ENCODE measurements at regions not wholly inside any gene's neighbourhood (a gene's known extent, or its start where the extent isn't known, plus 50 kb on each side); places are given as distances from the start of the nearest gene placed in this dataset.
"Not testable (repeated sequence)": the region's sequence is repeated elsewhere in the genome, so short reads cannot be mapped to it uniquely, and the experiment has no call there.

GRCh38 chr13:81020010-81020409, 679.1 kb upstream of the SPRY2 start:
- Histone ChIP-seq H3K36me3 (ENCODE audit: low read depth) (no peaks in the 10 kb centered on the region), H3K4me3 (no peak overlapping the region), H3K9me3 (peaks cover 4% of the 10 kb centered on the region), H3K4me1 (ENCODE audit: low read depth) (no peaks in the 10 kb centered on the region)
- DNase-seq (no peak), ATAC-seq (no peak)
- no peak for TF ChIP-seq CTCF (IDR thresholded peaks at IDR 0.05)
- intact Hi-C loops (cut with DNase I, micrococcal nuclease) = no loop called here

GRCh38 chr13:81018936-81019335, 678.0 kb upstream of the SPRY2 start:
- intact Hi-C loops (cut with DNase I, micrococcal nuclease) = no loop called here

GRCh38 chr13:81017513-81018152, 676.7 kb upstream of the SPRY2 start:
- ATAC-seq (no peak), DNase-seq (no peak)
- no peaks in the 10 kb centered on the region for H3K36me3 ChIP-seq (ENCODE audit: low read depth)
- H3K4me1 ChIP-seq (ENCODE audit: low read depth) = no peaks in the 10 kb centered on the region
- H3K9me3 ChIP-seq = peaks cover 2% of the 10 kb centered on the region
- TF ChIP-seq CTCF (IDR thresholded peaks at IDR 0.05) = no peak
- no peak overlapping the region for H3K4me3 ChIP-seq
- intact Hi-C loops (cut with DNase I, micrococcal nuclease) = no loop called here

More at GRCh38 chr13:81018936-81019335, 678.0 kb upstream of the SPRY2 start:
- Histone ChIP-seq H3K4me3 (no peak overlapping the region), H3K4me1 (ENCODE audit: low read depth) (no peaks in the 10 kb centered on the region), H3K9me3 (peaks cover 4% of the 10 kb centered on the region), H3K36me3 (ENCODE audit: low read depth) (no peaks in the 10 kb centered on the region)
- TF ChIP-seq CTCF (IDR thresholded peaks at IDR 0.05) = no peak
- DNase-seq (no peak), ATAC-seq (no peak)

GRCh38 chr13:81012031-81012430, 671.1 kb upstream of the SPRY2 start:
- no peak overlapping the region for H3K4me3 ChIP-seq
- ATAC-seq (no peak), DNase-seq (no peak)
- no peaks in the 10 kb centered on the region for H3K36me3 ChIP-seq (ENCODE audit: low read depth)
- TF ChIP-seq CTCF (IDR thresholded peaks at IDR 0.05) = no peak
- H3K9me3 ChIP-seq = no peaks in the 10 kb centered on the region
- intact Hi-C loops (cut with DNase I, micrococcal nuclease) = no loop called here
- H3K4me1 ChIP-seq (ENCODE audit: low read depth) = no peaks in the 10 kb centered on the region

- DNase-seq (no peak), ATAC-seq (no peak)
- intact Hi-C loops (cut with DNase I, micrococcal nuclease) = no loop called here
- Histone ChIP-seq H3K4me3 (no peak overlapping the region), H3K9me3 (peaks cover 5% of the 10 kb centered on the region), H3K36me3 (ENCODE audit: low read depth) (no peaks in the 10 kb centered on the region), H3K4me1 (ENCODE audit: low read depth) (no peaks in the 10 kb centered on the region)
- no peak for TF ChIP-seq CTCF (IDR thresholded peaks at IDR 0.05)
These were observed 661.0 kb upstream of the SPRY2 start for GRCh38 chr13:81001828-81002385.

GRCh38 chr13:80998603-80999002, 657.7 kb upstream of the SPRY2 start:
- DNase-seq; H3K4me1 ChIP-seq (ENCODE audit: low read depth); ATAC-seq; intact Hi-C loops (cut with DNase I, micrococcal nuclease); H3K4me3 ChIP-seq; H3K36me3 ChIP-seq (ENCODE audit: low read depth); H3K9me3 ChIP-seq: not testable (repeated sequence)

Data from mucosa of descending colon (tissue), 3 donors.